Bone marrow (tissue), 2 donors: ENCODE measurements at regions not wholly inside any gene's neighbourhood (a gene's known extent, or its start where the extent isn't known, plus 50 kb on each side); places are given as distances from the start of the nearest gene placed in this dataset.
"Not testable (repeated sequence)": the region's sequence is repeated elsewhere in the genome, so short reads cannot be mapped to it uniquely, and the experiment has no call there.

ENCODE experiments used
- DNase-seq, 2 donors: peaks; one replicate each; lab custom pipeline; 2025; lab: John Stamatoyannopoulos, UW

DNA sequence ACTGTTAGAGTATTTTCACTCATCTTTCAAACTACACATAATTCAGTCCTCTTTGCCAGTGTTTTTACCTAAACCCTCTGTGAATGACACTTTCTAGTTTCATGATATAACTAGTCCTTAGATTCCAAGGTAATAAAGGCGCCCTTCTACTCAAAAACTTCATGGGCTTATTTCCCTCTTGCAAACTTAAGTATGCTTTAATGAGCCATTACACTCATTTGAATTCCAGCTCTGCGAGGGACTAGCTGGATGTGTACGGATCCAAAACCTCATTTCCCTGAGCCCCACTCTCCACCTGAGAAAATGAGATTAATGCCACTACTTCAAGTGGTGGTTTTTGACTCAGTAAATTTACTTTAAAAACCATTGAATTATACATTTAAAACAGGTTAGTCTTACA is 141.1 kb downstream of the NDUFA12 start:
- no peak for DNase-seq

DNA sequence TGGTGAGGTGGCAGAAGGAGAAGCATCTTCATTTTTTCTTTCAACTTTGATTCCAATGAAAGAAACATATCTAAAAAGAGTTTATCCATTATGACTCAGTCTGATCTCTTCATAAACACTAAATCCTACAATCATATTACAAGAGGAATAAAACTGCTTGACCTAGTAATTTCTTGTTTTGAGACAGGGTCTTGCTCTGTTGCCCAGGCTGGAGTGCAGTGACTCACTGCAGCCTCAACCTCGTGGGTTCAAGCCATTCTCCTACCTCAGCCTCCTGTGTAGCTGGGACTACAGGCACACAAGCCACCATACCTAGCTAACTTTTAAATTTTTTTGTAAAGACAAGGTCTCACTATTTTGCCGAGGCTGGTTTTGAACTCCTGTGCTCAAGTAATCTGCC is 147.2 kb downstream of the NDUFA12 start:
- no peak for DNase-seq

DNA sequence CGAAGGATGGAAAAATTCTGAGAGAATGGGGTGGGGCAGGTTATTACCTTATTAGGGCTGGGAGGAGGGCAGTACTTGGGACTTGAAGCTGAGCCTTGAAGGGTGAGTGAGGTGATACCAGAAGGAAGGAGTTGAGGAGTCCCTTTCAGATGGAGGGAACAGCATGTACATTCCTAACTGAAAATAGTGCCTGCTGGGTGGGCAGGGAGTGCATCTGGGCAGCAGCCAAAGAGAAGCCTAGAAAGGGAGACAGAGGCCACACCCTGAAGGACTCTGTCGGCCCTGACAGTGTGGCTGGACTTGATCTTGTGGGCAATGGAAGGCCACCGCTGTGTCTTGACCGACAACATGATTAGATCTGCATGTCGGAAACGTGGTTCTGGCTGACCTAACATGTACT is 147.6 kb downstream of the NDUFA12 start:
- DNase-seq, result no peak

DNA sequence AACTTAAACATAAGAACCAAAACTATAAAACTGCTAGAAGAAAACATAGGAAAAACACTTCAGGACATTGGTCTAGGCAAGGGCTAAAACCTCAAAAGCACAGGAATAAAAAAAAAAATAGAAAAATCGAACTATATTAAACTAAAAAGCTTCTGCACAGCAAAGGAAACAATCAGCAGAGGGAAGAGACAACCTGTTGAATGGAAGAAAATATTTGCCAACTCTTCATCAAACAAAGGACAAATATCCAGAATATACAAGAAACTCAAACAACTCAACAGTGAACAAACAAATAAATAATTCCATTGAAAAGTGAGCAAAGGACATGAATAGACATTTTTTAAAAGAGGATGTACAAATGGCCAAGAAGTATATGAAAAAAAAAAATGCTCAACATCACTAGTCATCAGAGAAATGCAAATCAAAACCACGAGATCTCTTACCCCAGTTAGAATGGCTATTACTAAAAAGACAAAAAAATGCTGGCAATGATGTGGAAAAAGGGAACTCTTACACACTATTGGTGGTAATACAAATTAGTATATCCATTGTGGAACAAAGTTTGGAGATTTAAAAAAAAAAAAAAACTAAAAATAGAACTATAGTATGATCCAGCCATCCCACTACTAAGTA is 152.0 kb downstream of the NDUFA12 start:
- DNase-seq, result no peak

DNA sequence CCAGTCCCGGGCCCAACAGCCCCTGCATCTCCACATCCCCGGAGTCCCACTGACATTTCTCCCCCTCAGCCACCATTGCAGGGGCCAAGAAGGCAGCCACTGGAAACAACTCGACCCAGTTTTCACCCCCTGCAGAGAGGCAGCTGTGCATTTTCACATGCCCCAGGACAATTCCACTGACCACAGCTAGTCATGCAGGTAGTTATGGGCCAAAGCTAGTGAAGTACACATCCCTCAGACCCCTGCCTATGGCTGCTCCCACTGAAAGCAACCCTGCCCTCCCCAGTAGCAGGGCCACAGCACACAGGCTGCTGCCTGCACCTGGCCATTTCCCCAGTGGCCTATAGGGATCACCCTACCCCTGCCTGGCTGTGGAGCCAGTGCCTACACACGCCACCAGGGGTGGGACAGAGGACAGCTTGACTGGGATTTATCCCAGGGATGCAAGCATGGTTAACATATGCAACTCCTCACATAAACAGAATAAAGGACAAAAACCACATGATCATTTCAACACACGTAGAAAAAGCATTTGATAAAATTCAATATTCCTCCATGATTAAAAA is 154.0 kb downstream of the NDUFA12 start:
- DNase-seq, result no peak

DNA sequence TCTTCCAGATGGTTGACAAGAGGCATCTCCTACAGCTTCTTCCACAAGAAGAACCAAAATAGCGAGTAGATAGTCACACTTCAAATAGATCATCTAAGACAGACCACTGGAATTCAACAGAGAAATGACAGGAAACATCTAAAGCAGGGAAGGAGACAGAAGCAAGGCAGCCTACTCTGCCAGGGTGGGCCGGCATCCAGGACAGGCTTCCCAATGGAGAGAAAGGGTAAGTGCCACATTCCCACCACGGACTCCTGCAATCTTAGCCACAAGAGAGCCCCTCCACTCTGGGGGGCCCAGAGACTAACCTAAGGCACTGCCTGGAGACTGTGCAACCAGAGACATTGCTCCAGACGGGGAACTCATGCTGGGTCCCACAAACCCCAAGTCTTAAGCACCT is 154.5 kb downstream of the NDUFA12 start:
- no peak for DNase-seq

DNA sequence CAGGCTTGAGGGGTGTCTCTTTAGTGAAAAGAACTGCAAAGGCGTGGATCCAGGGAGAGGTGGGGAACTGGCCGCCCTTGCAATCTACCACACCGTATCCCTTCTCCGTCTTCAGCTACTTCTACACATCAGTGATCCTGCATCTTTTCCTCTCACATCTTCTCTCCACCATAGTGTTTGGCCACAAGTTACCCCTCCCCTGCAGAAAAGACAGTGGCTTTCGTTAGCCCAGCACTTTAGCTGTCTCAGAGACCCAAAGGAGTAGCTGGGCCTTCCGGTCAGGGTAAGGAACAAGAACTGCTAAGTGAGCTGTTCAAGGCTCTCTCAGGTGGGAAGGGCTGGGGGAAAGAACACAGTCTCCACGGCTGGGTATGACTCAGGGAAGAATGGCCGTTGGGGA is 158.4 kb downstream of the NDUFA12 start:
- DNase-seq, result no peak

- DNase-seq, result no peak
Measured at GRCh38 chr12:94844452-94844851, 159.0 kb downstream of the NDUFA12 start.

DNA sequence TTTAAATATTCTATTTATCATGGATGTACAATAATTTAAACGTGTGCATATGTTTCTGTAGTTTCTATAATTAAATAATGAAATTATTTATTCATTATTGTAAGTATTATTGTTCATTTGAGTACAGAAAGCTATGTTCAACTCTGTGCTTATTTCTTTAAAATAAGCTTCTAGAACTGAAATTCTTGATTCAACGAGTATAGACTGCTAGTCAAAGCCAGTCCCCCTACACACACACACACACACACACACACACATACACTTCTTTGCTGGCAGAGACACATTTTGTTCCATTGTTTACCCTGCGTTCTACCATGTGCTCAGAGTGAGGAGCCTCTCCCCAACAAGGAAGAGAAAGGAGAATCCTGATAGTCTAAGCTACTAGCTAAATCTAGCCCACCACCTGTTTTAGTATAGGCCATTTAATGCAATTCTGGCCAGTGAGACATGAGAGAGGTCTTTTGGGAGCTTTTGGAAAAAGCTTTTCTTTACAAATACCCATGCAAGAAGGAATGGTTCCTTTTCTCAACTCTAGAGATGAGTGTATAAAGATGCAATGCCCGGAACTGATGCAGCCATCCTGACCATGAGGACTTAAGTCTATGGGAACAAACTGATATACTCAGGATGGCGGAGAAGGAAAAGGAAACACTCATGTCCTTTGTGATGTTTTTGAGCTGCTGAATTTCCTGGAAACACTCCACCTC is 161.4 kb downstream of the NDUFA12 start:
- no peak for DNase-seq

- DNase-seq, result no peak
Measured at GRCh38 chr12:94841177-94841576, 162.3 kb downstream of the NDUFA12 start.

DNA sequence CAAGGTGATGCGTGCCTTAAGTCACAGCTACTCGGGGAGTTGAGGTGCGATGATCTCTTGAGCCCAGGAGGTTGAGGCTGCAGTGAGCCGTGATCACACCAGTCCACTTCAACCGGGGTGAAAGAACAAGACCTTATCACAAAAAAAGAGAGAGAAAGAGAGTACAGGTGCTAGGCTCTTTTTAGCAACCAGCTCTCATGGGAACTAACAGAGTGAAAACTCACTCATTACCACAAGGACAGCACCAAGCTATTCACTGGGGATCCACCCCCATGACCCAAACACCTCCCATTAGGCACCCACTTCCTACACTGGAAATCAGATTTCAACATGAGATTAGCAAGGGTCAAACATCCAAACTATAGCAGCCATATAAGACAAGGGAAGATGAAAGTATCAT is 164.2 kb downstream of the NDUFA12 start:
- no peak for DNase-seq

DNA sequence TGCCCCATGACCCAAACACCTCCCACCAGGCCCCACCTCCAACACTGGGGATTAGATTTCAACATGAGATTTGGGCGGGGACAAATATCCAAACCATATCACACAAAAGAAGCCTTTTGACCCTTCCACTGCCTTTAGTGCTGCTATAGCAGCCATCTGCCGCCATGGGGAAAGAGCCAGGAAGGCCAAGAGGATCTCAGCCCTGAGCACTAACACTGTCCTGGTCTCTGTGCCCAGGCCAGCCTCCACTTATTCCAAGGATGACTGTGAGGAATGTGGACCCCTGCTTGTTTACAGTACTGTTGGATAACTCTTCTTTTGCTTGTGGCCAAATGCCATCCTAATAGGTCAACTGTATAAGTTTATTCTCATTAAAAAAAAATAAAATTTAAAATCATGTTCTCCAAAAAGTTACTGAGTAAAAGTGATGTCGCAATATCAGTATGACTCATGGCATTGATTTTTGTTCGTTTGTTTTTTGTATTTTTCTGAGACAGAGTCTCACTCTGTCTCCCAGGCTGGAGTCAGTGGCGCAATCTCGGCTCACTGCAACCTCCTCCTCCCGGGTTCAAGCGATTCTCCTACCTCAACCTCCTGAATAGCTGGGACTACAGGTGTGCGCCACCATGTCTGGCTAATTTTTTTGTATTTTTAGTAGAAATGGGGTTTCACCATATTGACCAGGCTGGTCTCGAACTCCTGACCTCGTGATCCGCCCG is 166.4 kb downstream of the NDUFA12 start:
- DNase-seq, result not testable (repeated sequence)

DNA sequence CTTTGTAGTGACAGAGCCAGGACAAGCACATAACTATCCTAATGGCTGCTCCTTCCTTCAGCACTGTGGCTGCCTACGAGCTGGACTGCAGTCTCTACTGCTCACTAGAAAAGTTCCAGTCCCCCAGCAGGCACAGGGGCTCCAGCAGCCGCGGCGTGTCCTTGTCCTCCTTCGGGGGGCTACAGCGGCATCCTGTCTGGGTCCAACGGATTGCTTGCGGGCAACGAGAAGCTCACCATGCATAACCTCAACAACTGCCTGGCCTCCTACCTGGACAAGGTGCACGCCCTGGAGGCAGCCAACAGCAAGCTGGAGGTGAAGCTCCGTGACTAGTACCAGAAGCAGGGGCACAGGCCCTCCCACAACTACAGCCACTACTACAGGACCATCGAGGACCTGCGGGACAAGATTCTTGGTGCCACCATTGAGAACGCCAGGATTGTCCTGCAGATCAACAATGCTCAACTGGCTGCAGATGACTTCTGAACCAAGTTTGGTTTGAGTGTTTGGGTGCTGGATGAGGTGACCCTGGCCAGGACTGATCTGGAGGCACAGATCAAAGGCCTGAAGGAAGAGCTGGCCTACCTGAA is 169.4 kb downstream of the NDUFA12 start:
- DNase-seq, result no peak

DNA sequence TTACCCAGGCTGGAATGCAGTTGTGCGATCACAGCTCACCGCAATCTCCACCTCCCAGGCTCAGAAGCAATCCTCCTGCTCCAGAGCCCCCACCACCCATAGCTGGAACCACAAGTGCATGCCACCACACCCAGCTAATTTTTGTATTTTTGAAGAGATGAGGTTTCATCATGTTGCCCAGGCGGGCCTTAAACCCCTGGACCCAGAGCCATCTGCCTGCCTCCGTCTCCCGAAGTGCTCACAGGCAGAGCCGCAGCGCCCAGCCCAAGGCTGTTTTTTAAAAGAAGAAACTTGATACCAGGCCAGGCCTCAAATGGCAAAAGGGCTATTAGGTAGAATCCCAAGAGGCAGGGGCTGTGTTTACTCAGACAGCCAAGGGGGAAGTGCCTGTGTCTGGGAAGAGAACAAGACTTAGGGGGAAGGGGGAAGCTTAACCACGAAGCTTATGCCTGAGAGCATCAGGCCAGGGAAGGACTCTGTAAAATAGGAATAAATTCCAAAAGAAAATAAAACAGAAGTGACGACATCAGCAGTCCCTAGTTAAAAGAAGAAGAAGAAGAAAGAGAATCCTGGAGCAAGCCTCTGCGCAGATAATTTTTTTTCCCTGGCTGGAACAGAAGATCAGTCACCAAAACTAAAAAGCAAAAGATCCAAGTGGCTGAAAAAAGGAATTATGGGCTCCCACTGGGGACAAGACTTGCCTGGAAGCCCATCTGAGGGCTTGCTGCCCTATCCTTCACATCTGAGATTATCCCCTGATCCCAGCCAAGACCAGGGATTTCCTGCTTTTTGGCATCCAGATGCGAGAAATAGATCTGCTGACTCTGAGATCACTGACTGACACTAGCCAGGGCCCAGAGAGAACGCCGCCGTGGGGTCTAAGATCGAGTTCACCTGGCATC is 170.5 kb downstream of the NDUFA12 start:
- DNase-seq, result no peak

- DNase-seq, result no peak
Measured at GRCh38 chr12:94832105-94832504, 171.4 kb downstream of the NDUFA12 start.

GRCh38 chr12:94831081-94831751 is 172.3 kb downstream of the NDUFA12 start:
- no peak for DNase-seq

DNA sequence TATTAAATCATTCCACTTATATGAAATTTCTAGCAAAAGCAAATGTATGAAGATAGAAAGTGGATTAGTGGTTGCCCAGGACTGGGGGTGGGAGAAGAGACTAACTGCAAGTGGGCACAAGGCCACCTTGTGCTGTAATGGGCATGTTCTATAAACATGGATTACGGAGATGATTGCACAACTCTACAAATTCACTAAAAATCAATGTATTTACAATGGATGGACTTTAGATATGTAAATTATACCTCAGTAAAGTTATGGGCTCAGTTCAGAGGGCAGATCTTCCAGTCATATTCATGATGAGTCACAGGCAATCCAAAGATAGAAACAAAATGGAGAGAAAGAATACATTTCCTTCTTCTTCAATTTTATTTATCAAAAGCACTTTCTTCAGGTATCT is 173.9 kb downstream of the NDUFA12 start:
- no peak for DNase-seq

GRCh38 chr12:94819011-94819410 is 168.7 kb upstream of the TMCC3 start:
- DNase-seq, result no peak

- no peak for DNase-seq
Measured at GRCh38 chr12:94817695-94818075, 167.3 kb upstream of the TMCC3 start.

DNA sequence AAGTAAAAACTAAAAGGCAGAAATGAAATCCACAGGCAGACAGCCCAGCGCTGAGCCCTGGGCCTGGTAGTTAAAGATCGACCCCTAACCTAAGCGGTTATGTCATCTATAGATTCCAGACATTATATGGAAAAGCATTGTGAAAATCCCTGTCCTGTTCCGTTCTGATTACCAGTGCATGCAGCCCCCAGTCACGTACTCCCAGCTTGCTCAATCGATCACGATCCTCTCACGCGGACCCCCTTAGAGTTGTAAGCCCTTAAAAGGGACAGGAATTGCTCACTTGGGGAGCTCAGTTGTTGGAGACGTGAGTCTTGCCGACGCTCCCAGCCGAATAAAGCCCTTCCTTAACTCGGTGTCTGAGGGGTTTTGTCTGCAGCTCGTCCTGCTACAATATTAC is 166.8 kb upstream of the TMCC3 start:
- DNase-seq, result not testable (repeated sequence)

GRCh38 chr12:94816746-94817145 is 166.4 kb upstream of the TMCC3 start:
- DNase-seq, result not testable (repeated sequence)
